Fibroblast of skin of left biceps (primary cell): ENCODE measurements at regions not wholly inside any gene's neighbourhood (a gene's known extent, or its start where the extent isn't known, plus 50 kb on each side); places are given as distances from the start of the nearest gene placed in this dataset.
"Not testable (repeated sequence)": the region's sequence is repeated elsewhere in the genome, so short reads cannot be mapped to it uniquely, and the experiment has no call there.

Experiments used
- DNase-seq, 2 experiments: peaks; one replicate each; pipeline ENCODE4 v3.0.0-alpha.2; 2013; ENCODE audit warnings: low read depth in 2 of 2

GRCh38 chr3:166085164-166085856 lies 248.1 kb upstream of the BCHE start:
- no peak for DNase-seq

DNA sequence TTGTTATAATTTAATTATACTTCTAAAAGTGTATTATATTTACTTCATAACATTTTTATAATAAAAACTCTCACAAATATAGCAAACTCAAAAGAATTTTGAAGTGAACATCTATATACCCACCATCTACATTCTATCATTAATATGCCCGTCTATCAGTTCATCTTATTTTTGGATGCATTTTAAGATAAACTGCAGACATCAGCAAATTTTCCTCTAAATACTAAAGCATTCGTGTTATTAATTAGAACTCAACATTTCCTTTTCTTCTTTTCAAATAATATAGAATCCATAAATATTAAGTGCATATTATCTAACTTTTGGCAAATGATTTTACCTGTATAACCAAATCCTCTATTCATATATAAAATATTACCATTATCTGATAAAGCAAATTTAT lies 242.9 kb upstream of the BCHE start:
- no peak for DNase-seq

DNA sequence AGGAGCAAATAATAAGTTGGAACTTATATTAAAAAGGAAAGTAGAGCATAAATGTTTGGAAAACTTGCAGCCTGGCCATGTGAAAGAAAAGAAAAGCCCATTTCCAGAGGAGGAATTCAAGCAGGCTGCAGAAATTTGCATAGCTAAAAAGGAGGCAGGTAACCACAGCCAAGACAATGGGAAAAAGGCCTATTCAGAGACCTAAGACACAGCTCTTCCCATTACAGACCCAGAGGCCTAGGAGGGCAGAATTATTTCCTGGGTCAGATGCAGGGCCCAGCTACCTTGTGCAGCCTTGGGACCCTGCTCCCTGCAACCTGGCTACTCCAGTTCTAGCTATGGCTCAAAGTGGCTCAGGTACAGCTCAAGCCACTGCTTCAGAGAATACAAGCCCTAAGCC lies 234.6 kb upstream of the BCHE start:
- DNase-seq: no peak

DNA sequence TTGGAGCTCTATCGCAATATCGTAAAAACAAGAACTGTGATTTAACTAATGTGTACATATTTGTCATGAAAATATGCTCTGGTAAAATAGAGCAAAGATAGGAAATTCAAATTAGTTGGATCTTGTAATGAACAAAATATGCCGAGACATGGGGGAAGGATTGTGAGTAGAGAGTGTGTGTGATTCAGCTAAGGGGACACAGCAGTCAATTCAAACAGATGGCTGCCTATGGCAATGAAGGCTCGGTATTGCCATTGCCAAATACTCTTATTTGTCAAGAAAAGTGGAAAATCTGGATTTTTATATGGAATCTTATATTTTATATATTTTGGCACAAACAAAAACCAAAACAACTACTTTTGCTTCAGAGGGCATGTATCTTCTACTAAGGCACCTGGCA lies 227.3 kb upstream of the BCHE start:
- DNase-seq: no peak

GRCh38 chr3:166060789-166061479 lies 223.7 kb upstream of the BCHE start:
- DNase-seq: no peak

DNA sequence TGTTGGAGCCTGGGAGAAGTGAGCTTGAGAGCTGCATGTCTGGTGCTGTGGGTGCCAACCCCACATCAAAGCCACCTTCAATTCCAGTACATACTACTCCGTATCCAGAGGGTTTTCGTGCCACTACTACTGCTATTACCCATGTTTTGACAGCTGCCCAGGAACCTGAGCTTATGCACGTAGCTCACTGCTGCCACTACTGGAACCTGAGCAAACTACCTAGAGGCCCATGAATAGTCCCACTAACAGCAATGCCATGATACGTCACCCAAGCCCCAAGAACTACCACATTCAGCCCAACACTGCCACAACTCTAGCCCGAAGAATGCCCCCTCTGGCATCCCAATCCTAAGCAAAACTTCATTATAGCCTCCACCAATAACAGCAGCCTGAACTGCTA lies 215.2 kb upstream of the BCHE start:
- no peak for DNase-seq

DNA sequence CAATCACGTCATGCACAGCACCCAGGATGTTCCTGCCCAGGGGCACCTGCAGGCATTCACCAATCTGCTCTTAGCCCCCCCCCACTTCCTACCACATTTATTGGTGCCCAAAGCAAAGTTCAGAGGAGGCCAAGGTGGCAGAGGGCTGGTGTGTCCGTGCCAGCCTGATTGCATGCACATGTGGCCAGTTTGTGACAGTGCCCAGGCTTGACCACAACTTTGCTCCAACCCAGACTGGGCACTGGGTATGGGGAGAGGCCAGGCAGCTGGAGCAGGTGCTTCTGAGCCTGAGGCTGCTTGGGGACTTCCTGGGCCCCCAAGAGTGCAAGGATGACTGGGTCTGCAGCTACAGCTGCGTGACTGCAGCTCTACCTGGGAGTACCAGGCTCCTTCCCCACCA lies 192.3 kb upstream of the BCHE start:
- DNase-seq: no peak

DNA sequence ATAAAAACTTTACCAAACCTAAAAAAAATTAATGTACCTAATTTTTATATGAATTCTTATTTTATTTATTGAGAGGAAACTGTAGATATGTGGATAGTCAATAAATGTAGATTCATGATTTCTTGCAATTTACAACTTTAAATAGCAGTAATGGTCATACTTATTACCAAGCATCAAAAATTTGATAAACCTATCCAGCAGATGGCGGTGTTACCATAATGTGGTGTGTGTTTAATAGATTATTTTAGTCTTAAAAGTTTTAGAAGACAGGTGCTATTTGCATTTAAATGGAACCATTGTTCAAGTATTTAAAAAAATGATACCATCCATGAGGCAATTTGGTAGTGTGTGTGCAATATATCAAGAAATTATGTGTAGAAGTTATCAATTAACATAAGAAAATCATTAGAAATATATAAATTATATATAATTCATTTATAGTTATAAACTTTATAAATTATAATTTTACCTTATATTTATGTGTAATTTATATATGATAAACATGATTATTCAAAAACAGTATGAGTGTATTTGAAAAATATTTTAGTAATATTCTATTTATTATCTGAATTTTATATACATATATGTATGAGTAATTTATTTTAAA lies 176.0 kb upstream of the BCHE start:
- DNase-seq: peak; percentile 11 to 12

- DNase-seq: no peak
Observed at GRCh38 chr3:166011771-166012170, 174.5 kb upstream of the BCHE start.

DNA sequence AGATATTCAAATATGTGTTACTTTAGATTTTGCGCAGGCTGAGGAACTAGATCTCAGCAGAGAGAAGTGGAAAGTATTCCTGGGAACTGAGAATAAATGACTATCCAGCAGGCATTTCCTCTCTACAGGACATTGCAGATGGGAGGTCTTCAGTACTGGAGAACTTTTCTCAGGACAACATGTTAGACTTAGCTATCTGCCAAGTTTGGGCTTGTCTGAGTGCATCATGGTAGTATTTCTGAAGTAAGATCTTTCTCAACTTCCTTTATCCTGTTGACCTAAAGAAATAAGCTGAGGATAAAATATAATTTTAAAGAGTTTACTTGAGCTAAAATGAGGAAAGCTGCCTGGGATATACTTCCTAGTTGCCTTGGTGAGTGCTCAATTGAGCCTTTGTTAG lies 167.9 kb upstream of the BCHE start:
- DNase-seq: no peak

DNA sequence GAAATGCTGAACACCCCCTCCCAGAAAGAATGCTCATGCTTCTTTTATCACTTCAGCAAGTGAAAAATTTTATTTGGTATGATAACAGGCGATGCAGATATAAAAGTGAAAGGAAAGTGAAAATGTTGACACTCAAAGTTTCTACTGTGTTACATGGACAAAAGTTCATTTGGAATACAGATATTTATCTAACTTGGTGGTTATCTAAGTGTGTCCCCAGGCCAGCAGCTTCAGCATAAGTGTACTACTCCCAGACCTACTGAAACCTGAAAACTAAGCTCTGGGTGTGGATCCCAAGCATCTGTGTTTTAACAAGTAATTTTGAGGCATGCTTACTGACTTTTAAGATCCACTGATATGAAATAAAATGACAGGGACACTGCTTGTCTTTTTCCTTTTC lies 157.1 kb upstream of the BCHE start:
- DNase-seq: no peak

DNA sequence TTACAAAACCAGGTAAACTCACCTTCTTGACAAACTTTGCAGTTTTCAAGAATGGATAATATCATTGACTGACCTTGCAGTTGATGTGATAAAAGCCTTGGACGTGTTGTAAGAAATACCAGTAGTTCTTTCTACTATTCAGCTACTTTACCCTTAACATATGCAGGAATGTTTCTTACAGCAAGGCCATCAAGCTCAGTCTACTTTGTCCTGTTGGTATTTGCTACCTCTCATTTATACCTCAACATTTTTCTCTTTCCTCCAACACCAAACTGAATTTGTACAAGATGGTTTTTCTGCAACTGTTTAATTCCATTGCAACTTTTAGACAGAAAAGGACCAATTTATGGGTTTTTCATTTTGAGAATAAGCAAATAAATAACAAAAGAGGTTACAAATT lies 147.4 kb upstream of the BCHE start:
- no peak for DNase-seq

DNA sequence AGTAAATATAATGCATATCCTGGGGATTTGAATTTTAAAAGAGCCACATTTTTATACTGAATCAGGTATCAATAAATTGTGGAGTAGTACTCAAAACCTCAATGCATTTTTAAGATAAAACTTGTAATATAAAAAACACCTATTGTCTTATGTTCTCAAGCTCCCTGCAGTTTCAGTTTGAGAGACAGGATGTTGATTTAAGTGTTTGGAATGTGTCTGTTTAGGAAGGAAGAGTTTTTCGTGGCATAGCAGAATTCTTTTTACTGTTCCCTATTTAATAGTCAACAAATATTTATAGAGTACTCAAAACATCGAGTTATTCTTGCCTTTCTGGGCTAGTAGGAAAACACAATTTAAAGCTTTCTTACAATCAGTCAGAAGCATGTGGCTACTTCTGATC lies 146.1 kb upstream of the BCHE start:
- no peak for DNase-seq

DNA sequence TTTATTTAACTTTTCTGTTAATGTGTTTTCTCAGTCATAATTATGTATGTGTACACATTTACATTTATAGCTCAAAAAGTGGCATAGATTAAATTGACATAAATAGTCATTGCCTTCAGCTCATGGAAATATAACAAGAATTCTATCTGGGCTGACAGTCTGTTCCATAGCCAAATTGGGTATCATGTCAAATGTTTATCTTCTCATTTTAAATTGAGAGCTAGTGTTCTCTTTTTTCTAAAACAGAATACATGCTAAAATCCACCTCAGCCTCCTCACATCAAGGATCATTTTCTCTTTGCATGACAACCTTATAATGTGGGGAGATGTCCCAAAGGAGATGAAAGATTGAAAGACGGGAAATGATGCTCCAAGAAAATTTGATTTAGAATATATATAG lies 144.1 kb upstream of the BCHE start:
- no peak for DNase-seq

DNA sequence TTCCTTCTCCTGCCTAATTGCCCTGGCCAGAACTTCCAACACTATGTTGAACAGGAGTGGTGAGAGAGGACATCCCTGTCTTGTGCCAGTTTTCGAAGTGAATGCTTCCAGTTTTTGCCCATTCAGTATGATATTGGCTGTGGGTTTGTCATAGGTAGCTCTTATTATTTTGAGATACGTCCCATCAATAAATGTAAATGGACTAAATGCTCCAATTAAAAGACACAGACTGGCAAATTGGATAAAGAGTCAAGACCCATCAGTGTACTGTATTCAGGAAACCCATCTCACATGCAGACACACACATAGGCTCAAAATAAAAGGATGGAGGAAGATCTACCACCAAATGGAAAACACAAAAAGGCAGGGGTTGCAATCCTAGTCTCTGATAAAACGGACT lies 123.6 kb upstream of the BCHE start:
- not testable (repeated sequence) for DNase-seq

DNA sequence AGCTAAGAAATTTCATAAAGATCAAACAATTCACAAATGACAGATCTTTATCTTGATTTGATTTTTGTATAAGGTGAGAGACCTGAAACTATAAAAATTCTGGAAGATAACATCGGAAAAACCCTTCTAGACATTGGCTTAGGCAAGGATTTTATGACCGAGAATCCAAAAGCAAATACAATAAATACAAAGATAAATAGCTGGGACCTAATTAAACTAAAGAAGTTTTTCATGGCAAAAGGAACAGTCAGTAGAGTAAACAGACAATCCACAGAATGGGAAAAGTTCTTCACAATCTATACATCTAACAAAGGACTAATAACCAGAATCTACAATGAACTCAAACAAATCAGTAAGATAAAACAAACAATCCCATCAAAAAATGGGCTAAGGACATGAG lies 116.9 kb upstream of the BCHE start:
- no peak for DNase-seq

DNA sequence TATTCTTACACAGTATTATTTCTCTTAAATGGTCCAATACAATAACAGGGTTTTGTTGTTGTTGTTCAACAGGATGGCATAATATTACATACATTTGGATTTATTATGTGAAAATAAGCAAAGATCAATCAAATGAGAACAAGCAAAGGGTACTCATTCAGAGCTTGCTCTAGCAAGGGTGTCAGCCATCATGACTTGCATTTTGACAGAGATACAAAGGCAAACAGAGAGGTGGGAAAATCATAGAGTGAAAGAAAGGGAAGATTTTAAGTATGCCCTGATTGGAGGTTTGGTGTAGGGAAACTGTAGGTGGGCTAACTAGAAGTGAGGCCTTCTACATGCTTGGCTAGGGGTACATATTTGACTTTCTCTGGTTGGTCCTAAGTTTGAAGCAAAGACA lies 109.1 kb upstream of the BCHE start:
- DNase-seq: no peak

DNA sequence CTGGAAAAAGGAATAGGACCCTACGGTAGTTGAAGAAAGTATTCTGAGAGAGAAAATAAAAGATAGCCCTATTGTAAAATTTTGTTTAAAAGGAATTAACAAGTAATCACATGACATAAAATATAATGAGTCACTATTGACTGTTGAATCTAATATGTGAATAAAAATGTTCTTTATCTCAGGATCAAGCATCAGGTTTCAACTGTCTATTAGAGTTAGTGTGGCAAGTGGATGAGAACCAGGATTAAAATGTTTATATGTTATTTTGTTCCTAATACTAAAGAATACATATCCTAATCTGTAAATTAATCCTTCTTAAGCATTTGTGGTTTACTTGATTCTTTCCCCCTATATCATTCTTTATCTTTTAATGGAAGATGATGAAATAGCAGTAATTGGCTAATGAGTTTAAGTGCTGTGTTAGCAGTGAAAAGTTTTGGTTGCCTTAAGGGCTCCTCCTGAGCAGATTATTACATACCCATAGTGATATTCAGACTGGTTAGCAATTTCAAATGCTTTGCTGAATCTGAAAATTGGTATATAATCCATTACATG lies 101.8 kb upstream of the BCHE start:
- no peak for DNase-seq

DNA sequence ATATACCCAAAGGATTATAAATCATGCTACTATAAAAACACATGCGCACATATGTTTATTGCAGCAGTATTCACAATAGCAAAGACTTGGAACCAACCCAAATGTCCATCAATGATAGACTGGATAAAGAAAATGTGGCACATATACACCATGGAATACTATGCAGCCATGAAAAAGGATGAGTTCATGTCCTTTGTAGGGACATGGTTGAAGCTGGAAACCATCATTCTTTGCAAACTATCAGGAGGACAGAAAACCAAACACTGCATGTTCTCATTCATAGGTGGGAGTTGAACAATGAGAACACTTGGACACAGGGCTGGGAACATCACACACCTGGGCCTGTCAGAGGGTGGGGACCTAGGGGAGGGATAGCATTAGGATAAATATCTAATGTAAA lies 98.9 kb upstream of the BCHE start:
- not testable (repeated sequence) for DNase-seq

- DNase-seq: not testable (repeated sequence)
Observed at GRCh38 chr3:165924301-165924791, 87.1 kb upstream of the BCHE start.

- DNase-seq: no peak
Observed at GRCh38 chr3:165920984-165921383, 83.8 kb upstream of the BCHE start.

- DNase-seq: no peak
Observed at GRCh38 chr3:165919284-165919683, 82.1 kb upstream of the BCHE start.

DNA sequence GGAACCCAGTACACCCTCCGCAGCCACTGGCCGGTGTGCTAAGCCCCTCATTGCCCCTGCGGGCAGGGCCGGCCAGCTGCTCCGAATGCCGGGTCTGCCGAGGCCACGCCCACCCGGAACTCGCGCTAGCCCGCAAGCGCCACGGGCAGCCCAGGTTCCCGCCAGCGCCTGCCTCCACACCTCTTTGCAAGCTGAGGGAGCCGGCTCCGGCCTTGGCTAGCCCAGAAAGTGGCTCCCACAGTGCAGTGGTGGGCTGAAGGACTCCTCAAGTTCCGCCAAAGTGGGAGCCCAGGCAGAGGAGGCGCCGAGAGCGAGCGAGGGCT lies 81.4 kb upstream of the BCHE start:
- no peak for DNase-seq
